PC-9 (cell line): ENCODE measurements at regions not wholly inside any gene's neighbourhood (a gene's known extent, or its start where the extent isn't known, plus 50 kb on each side); places are given as distances from the start of the nearest gene placed in this dataset.

Experiments used
- BruUV-seq: library from RNA; stranded (reverse); fragments of 400-500 nt; replicated peaks from 2 replicates; lab custom pipeline; 2021; lab: Mats Ljungman, UMichigan
- CTCF ChIA-PET: fragments of 300-600 bp; sonication (Branson Sonifier 250); formaldehyde crosslinking; loops from one replicate; lab custom pipeline; 2022; ENCODE audit warnings: antibody characterized with exemption; lab: Charles Lee
- POLR2A ChIA-PET: fragments of 300-600 bp; sonication (Branson Sonifier 250); formaldehyde crosslinking; loops from one replicate; lab custom pipeline; 2022; ENCODE audit warnings: antibody characterized with exemption; ENCODE audit not compliant: unreplicated experiment; lab: Charles Lee
- DNase-seq, 2 experiments: peaks; one replicate each; pipeline versions ENCODE4 v3.0.0 to v3.0.0-alpha.2; 2015 to 2022; ENCODE audit warnings: mixed read lengths in 1 of 2
- H2AFZ ChIP-seq: fragments of 200-600 bp; sonication (generic); 2 replicates; pipeline ENCODE4 v1.8.1; 2017; ENCODE audit warnings: antibody characterized with exemption
- H3F3A ChIP-seq: fragments of 200-600 bp; sonication (generic); 2 replicates; pipeline ENCODE4 v1.8.1; 2017; ENCODE audit warnings: antibody characterized with exemption, mild to moderate bottlenecking, low read depth; ENCODE audit not compliant: insufficient read depth
- H3K27ac ChIP-seq: fragments of 200-600 bp; sonication (generic); 2 replicates; pipeline ENCODE4 v1.6.1; 2016; ENCODE audit warnings: mixed run types
- H3K27me3 ChIP-seq: fragments of 200-600 bp; sonication (generic); 2 replicates; pipeline ENCODE4 v1.6.1; 2016; ENCODE audit warnings: low read depth, mixed run types; ENCODE audit not compliant: insufficient read depth
- H3K36me3 ChIP-seq: fragments of 200-600 bp; sonication (generic); 2 replicates; pipeline ENCODE4 v1.6.1; 2016; ENCODE audit warnings: low read depth, mixed run types
- H3K4me1 ChIP-seq: fragments of 200-600 bp; sonication (generic); replicated peaks from 2 replicates; pipeline ENCODE4 v1.6.1; 2016; ENCODE audit warnings: mixed run types; ENCODE audit not compliant: insufficient read depth
- H3K4me2 ChIP-seq: fragments of 200-600 bp; sonication (generic); 2 replicates; pipeline ENCODE4 v1.6.1; 2017; ENCODE audit warnings: mixed run types
- H3K4me3 ChIP-seq: fragments of 200-600 bp; sonication (generic); 2 replicates; pipeline ENCODE4 v1.6.1; 2016; ENCODE audit warnings: mixed run types
- H3K79me2 ChIP-seq: fragments of 200-600 bp; sonication (generic); 2 replicates; pipeline ENCODE4 v1.6.1; 2017; ENCODE audit warnings: low read depth, mixed run types
- H3K9me2 ChIP-seq: fragments of 200-600 bp; sonication (generic); 2 replicates; pipeline ENCODE4 v1.8.1; 2017; ENCODE audit warnings: mild to moderate bottlenecking; ENCODE audit not compliant: insufficient read depth
- H3K9me3 ChIP-seq: fragments of 200-600 bp; sonication (generic); 2 replicates; pipeline ENCODE4 v1.8.1; 2016; ENCODE audit warnings: low read depth; ENCODE audit not compliant: insufficient read depth
- H4K20me1 ChIP-seq: fragments of 200-600 bp; sonication (generic); 2 replicates; pipeline ENCODE4 v1.8.1; 2017; ENCODE audit not compliant: insufficient read depth
- EZH2 ChIP-seq: fragments of 200-600 bp; sonication (generic); IDR thresholded peaks from 2 replicates; pipeline ENCODE4 v1.8.0; 2017; ENCODE audit warnings: antibody characterized with exemption, low read depth
- intact Hi-C: fragments of 100-400 bp; cut with micrococcal nuclease; formaldehyde crosslinking; loops from one replicate; pipeline ENCODE4 v1.10.0; 2022; ENCODE audit not compliant: unreplicated experiment
- TF ChIP-seq, protein P1 (sequence below): fragments of 200-600 bp; sonication (generic); conservative IDR thresholded peaks from 2 replicates; pipeline ENCODE4 v1.6.1; 2017; ENCODE audit warnings: mixed run types, antibody characterized with exemption, mild to moderate bottlenecking, moderate library complexity

DNA sequence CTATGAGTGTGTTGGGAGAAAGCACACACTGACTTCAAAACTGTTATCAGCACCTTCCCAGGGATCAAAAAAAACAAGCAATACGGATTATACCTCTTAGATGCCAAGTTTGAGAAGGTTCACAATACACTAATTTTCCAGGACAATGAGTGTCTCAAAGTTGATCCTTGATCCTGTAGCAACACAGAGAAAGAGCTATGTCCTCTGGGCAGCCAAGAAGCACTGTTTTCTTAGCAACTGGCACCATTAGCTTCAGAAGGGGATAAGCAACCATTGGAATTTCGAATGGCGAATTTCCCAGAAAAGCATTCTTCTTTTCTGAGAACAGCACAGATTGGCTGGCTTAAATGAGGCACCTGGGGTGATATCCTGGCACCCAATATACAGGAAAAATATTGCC, 270.3 kb upstream of the RORA start:
- ChIA-PET CTCF (no interaction called here), POLR2A (no interaction called here)
- Histone ChIP-seq H3K9me3 (no peaks in the 10 kb centered on the region), H3K4me3 (no peak overlapping the region), H4K20me1 (no peaks in the 10 kb centered on the region), H3K4me2 (no peak overlapping the region), H3K27me3 (peaks cover 4% of the 10 kb centered on the region; the same call in 1 of the 2 replicates), H3F3A (no peaks in the 10 kb centered on the region), H3K27ac (no peak overlapping the region), H3K36me3 (no peaks in the 10 kb centered on the region), H3K79me2 (no peaks in the 10 kb centered on the region), H2AFZ (no peak overlapping the region), H3K9me2 (no peaks in the 10 kb centered on the region), H3K4me1 (no peaks in the 10 kb centered on the region)
- no peak for DNase-seq
- intact Hi-C loops: no loop called here
- BruUV-seq: no TSS peak
- TF ChIP-seq EZH2: no peak
- TF ChIP-seq, protein P1, sequence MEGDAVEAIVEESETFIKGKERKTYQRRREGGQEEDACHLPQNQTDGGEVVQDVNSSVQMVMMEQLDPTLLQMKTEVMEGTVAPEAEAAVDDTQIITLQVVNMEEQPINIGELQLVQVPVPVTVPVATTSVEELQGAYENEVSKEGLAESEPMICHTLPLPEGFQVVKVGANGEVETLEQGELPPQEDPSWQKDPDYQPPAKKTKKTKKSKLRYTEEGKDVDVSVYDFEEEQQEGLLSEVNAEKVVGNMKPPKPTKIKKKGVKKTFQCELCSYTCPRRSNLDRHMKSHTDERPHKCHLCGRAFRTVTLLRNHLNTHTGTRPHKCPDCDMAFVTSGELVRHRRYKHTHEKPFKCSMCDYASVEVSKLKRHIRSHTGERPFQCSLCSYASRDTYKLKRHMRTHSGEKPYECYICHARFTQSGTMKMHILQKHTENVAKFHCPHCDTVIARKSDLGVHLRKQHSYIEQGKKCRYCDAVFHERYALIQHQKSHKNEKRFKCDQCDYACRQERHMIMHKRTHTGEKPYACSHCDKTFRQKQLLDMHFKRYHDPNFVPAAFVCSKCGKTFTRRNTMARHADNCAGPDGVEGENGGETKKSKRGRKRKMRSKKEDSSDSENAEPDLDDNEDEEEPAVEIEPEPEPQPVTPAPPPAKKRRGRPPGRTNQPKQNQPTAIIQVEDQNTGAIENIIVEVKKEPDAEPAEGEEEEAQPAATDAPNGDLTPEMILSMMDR: no peak

DNA sequence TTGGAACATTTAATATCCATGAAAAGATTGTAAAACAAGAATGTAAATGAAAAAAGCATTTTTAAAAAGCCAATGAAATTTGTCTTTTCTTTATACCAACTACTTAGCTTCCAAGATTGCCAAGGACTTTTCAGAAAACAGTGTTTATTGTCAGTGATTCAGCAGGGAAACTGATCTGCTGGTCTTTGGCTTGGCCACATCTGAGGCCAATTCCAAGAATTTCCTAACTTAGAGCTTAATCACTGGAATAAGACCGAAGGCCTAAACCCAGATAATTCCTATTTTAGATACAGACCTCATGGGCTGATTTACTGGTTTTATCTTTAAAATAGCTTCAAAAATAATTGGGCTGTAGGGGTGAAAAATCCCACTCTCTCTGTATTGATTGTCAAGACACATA, 260.5 kb upstream of the RORA start:
- H3K9me2 ChIP-seq: no peaks in the 10 kb centered on the region
- intact Hi-C loops: no loop called here
- H3K27ac ChIP-seq: no peak overlapping the region
- TF ChIP-seq EZH2: no peak
- TF ChIP-seq, protein P1: no peak
- no peak for DNase-seq
- H2AFZ ChIP-seq: no peak overlapping the region
- no peaks in the 10 kb centered on the region for H3F3A ChIP-seq
- BruUV-seq: no TSS peak
- H3K79me2 ChIP-seq: no peaks in the 10 kb centered on the region
- no peaks in the 10 kb centered on the region for H3K36me3 ChIP-seq
- H3K27me3 ChIP-seq: no peaks in the 10 kb centered on the region; the same call in 1 of the 2 replicates
- CTCF ChIA-PET: no interaction called here
- no peak overlapping the region for H3K4me2 ChIP-seq
- H3K9me3 ChIP-seq: no peaks in the 10 kb centered on the region
- no peak overlapping the region for H3K4me3 ChIP-seq
- H3K4me1 ChIP-seq: no peaks in the 10 kb centered on the region
- POLR2A ChIA-PET: interaction anchor here (0.6 kb wide), 1 partner anchor 341 kb away, joined by 3 read pairs; no protein-coding TSS in a partner anchor
- no peaks in the 10 kb centered on the region for H4K20me1 ChIP-seq

DNA sequence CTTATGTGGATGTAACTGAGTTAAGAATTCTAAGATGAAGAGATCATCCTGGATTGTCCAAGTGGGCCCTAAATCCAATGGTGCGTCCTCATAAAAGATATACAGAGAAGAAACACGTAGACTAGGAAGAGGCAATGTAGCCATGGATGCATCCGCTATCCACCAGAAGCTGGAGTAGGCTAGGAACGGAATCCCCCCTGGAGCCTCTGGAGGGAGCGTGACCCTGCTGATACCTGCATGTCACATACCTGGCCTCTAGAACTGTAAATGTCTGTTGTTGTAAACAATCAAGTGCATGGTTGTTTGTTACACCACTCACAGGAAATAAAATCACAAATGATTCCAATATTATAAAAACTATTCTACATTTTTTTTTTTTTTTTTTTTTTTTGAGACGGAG, 254.5 kb upstream of the RORA start:
- Histone ChIP-seq H3K4me2 (no peak overlapping the region), H3K9me2 (no peaks in the 10 kb centered on the region), H2AFZ (no peak overlapping the region), H3K9me3 (no peaks in the 10 kb centered on the region), H3K4me3 (no peak overlapping the region), H3K27me3 (peaks cover 9% of the 10 kb centered on the region), H3K79me2 (no peaks in the 10 kb centered on the region), H3K4me1 (no peaks in the 10 kb centered on the region), H3F3A (no peaks in the 10 kb centered on the region), H3K27ac (no peak overlapping the region), H4K20me1 (no peaks in the 10 kb centered on the region), H3K36me3 (no peaks in the 10 kb centered on the region)
- BruUV-seq: no TSS peak
- no peak for TF ChIP-seq EZH2
- TF ChIP-seq, protein P1: no peak
- intact Hi-C loops: no loop called here
- ChIA-PET POLR2A (no interaction called here), CTCF (no interaction called here)
- no peak for DNase-seq
